ENCODE measurements at regions not wholly inside any gene's neighbourhood (a gene's known extent, or its start where the extent isn't known, plus 50 kb on each side); places are given as distances from the start of the nearest gene placed in this dataset.
"Not testable (repeated sequence)": the region's sequence is repeated elsewhere in the genome, so short reads cannot be mapped to it uniquely, and the experiment has no call there.

- POLR2A ChIA-PET: interaction anchor here (0.6 kb wide), 1 partner anchor 29 kb away, joined by 3 read pairs; no protein-coding TSS in a partner anchor
- Histone ChIP-seq H3K9me2 (ENCODE audit: insufficient read depth, low read length) (no peaks in the 10 kb centered on the region), H3K4me2 (ENCODE audit: low read length) (no peak overlapping the region), H3K4me1 (ENCODE audit: insufficient read depth, low read length, poor library complexity, severe bottlenecking) (no peaks in the 10 kb centered on the region), H4K20me1 (ENCODE audit: insufficient read depth, low read length) (no peaks in the 10 kb centered on the region), H3K79me2 (ENCODE audit: insufficient read depth, low read depth, low read length) (no peaks in the 10 kb centered on the region), H3K4me3 (ENCODE audit: low read depth, low read length, poor library complexity, severe bottlenecking) (no peak overlapping the region), H2AFZ (ENCODE audit: low read length) (no peak overlapping the region), H3K27ac (ENCODE audit: low read depth, low read length, poor library complexity, severe bottlenecking) (no peak overlapping the region), H3K36me3 (ENCODE audit: insufficient read depth, low read length) (no peaks in the 10 kb centered on the region), H3K9me3 (ENCODE audit: low read length) (no peaks in the 10 kb centered on the region)
- BruUV-seq (replicated peaks): no TSS peak
- intact Hi-C loops (cut with micrococcal nuclease; ENCODE audit: unreplicated experiment): no loop called here
- CTCF ChIA-PET (ENCODE audit: unreplicated experiment): no interaction called here
- TF ChIP-seq CTCF (conservative IDR thresholded peaks at IDR 0.05; ENCODE audit: low read length): no peak
- TF ChIP-seq EZH2phosphoT487 (IDR thresholded peaks at IDR 0.05; ENCODE audit: borderline replicate concordance, low read depth, low read length): no peak
- no peak for DNase-seq (ENCODE audit: low spot score)
These were observed 418.5 kb upstream of the MAP2 start for GRCh38 chr2:209005371-209005770.

GRCh38 chr2:209008636-209009287 is 415.1 kb upstream of the MAP2 start:
- Histone ChIP-seq H3K79me2 (ENCODE audit: insufficient read depth, low read depth, low read length) (no peaks in the 10 kb centered on the region), H3K4me2 (ENCODE audit: low read length) (no peak overlapping the region), H4K20me1 (ENCODE audit: insufficient read depth, low read length) (no peaks in the 10 kb centered on the region), H3K27ac (ENCODE audit: low read depth, low read length, poor library complexity, severe bottlenecking) (no peak overlapping the region), H3K4me3 (ENCODE audit: low read depth, low read length, poor library complexity, severe bottlenecking) (no peak overlapping the region), H3K36me3 (ENCODE audit: insufficient read depth, low read length) (no peaks in the 10 kb centered on the region), H2AFZ (ENCODE audit: low read length) (no peak overlapping the region), H3K9me2 (ENCODE audit: insufficient read depth, low read length) (no peaks in the 10 kb centered on the region), H3K9me3 (ENCODE audit: low read length) (no peaks in the 10 kb centered on the region), H3K4me1 (ENCODE audit: insufficient read depth, low read length, poor library complexity, severe bottlenecking) (no peaks in the 10 kb centered on the region)
- intact Hi-C loops (cut with micrococcal nuclease; ENCODE audit: unreplicated experiment): no loop called here
- no peak for DNase-seq (ENCODE audit: low spot score)
- POLR2A ChIA-PET: no interaction called here
- TF ChIP-seq CTCF (conservative IDR thresholded peaks at IDR 0.05; ENCODE audit: low read length) (no peak), EZH2phosphoT487 (IDR thresholded peaks at IDR 0.05; ENCODE audit: borderline replicate concordance, low read depth, low read length) (no peak)
- CTCF ChIA-PET (ENCODE audit: unreplicated experiment): no interaction called here
- no TSS peak for BruUV-seq (replicated peaks)

- BruUV-seq (replicated peaks); H3K4me1 ChIP-seq (ENCODE audit: insufficient read depth, low read length, poor library complexity, severe bottlenecking); H4K20me1 ChIP-seq (ENCODE audit: insufficient read depth, low read length); POLR2A ChIA-PET; CTCF ChIA-PET (ENCODE audit: unreplicated experiment); H3K79me2 ChIP-seq (ENCODE audit: insufficient read depth, low read depth, low read length); DNase-seq (ENCODE audit: low spot score); H3K27ac ChIP-seq (ENCODE audit: low read depth, low read length, poor library complexity, severe bottlenecking); H3K9me3 ChIP-seq (ENCODE audit: low read length); H3K36me3 ChIP-seq (ENCODE audit: insufficient read depth, low read length); H3K4me3 ChIP-seq (ENCODE audit: low read depth, low read length, poor library complexity, severe bottlenecking); H2AFZ ChIP-seq (ENCODE audit: low read length); H3K9me2 ChIP-seq (ENCODE audit: insufficient read depth, low read length); H3K4me2 ChIP-seq (ENCODE audit: low read length); intact Hi-C loops (cut with micrococcal nuclease; ENCODE audit: unreplicated experiment): not testable (repeated sequence)
These were observed 405.2 kb upstream of the MAP2 start for GRCh38 chr2:209018633-209019032.
